ENCODE measurements at regions not wholly inside any gene's neighbourhood (a gene's known extent, or its start where the extent isn't known, plus 50 kb on each side); places are given as distances from the start of the nearest gene placed in this dataset.
"Not testable (repeated sequence)": the region's sequence is repeated elsewhere in the genome, so short reads cannot be mapped to it uniquely, and the experiment has no call there.

- not testable (repeated sequence) for TF ChIP-seq MXI1 (conservative IDR thresholded peaks at IDR 0.05; ENCODE audit: poor library complexity, severe bottlenecking); CTCF (IDR thresholded peaks at IDR 0.05; ENCODE audit: poor library complexity, severe bottlenecking); EZH2 (IDR thresholded peaks at IDR 0.05; ENCODE audit: borderline replicate concordance, insufficient read depth, low read length, poor library complexity, severe bottlenecking); POLR2AphosphoS5 (IDR thresholded peaks at IDR 0.05)
These were observed 1265.9 kb downstream of the CDH8 start for GRCh38 chr16:60770384-60770783.

Measured in neural cell (in vitro differentiated cells).